Calu3 (cell line): ENCODE measurements at regions not wholly inside any gene's neighbourhood (a gene's known extent, or its start where the extent isn't known, plus 50 kb on each side); places are given as distances from the start of the nearest gene placed in this dataset.

Experiments
- BruUV-seq: library from RNA; stranded (reverse); fragments of 400-500 nt; replicated peaks from 2 replicates; lab custom pipeline; 2021; lab: Mats Ljungman, UMichigan
- CTCF ChIA-PET: fragments of 300-600 bp; sonication (Branson Sonifier 250); formaldehyde crosslinking; loops from one replicate; lab custom pipeline; 2022; ENCODE audit warnings: antibody characterized with exemption; lab: Charles Lee
- DNase-seq: peaks from one replicate; pipeline ENCODE4 v3.0.0; 2022
- H3K27ac Mint-ChIP-seq: one replicate; pipeline ENCODE4 v1.8.0; 2022; ENCODE audit warnings: mixed read lengths; ENCODE audit not compliant: unreplicated experiment
- H3K27me3 Mint-ChIP-seq: one replicate; pipeline ENCODE4 v1.8.0; 2022; ENCODE audit warnings: mixed read lengths; ENCODE audit not compliant: unreplicated experiment
- H3K36me3 Mint-ChIP-seq: one replicate; pipeline ENCODE4 v1.8.0; 2022; ENCODE audit warnings: mild to moderate bottlenecking, moderate library complexity, mixed read lengths; ENCODE audit not compliant: insufficient read depth, unreplicated experiment
- H3K4me1 Mint-ChIP-seq: one replicate; pipeline ENCODE4 v1.8.0; 2022; ENCODE audit warnings: mild to moderate bottlenecking, low read depth, mixed read lengths; ENCODE audit not compliant: unreplicated experiment
- H3K4me3 Mint-ChIP-seq: one replicate; pipeline ENCODE4 v1.8.0; 2022; ENCODE audit warnings: mild to moderate bottlenecking, low read depth, moderate library complexity, mixed read lengths; ENCODE audit not compliant: unreplicated experiment
- H3K9me3 Mint-ChIP-seq: one replicate; pipeline ENCODE4 v1.8.0; 2022; ENCODE audit warnings: low read depth, mixed read lengths; ENCODE audit not compliant: unreplicated experiment
- CTCF ChIP-seq: fragments of 200-600 bp; IDR thresholded peaks from one replicate; pipeline ENCODE4 v1.8.0; 2022; ENCODE audit warnings: antibody characterized with exemption; ENCODE audit not compliant: unreplicated experiment
- intact Hi-C: fragments of 100-400 bp; cut with micrococcal nuclease; formaldehyde crosslinking; loops from one replicate; pipeline ENCODE4 v1.10.0; 2022; ENCODE audit not compliant: unreplicated experiment

- TF ChIP-seq CTCF = peak; percentile 64
- Mint-ChIP-seq H3K27ac (no peak overlapping the region), H3K9me3 (no peaks in the 10 kb centered on the region), H3K4me3 (no peak overlapping the region), H3K4me1 (peaks cover 12% of the 10 kb centered on the region), H3K27me3 (peaks cover 90% of the 10 kb centered on the region), H3K36me3 (no peaks in the 10 kb centered on the region)
- intact Hi-C loops = loop anchor here (1.0 to 10.0 kb wide), 3 partner anchors 324 to 782 kb away; no protein-coding TSS in a partner anchor
- CTCF ChIA-PET = interaction anchor here (0.5 to 2.0 kb wide), 10 partner anchors 10 to 471 kb away, joined by 3 to 13 read pairs (median 5); no protein-coding TSS in a partner anchor
- DNase-seq = peak; percentile 71
- no TSS peak for BruUV-seq
Observed at GRCh38 chr5:168047043-168047668, 244.3 kb upstream of the WWC1 start.

GRCh38 chr5:168047669-168048111, 243.8 kb upstream of the WWC1 start:
- Mint-ChIP-seq H3K36me3 (no peaks in the 10 kb centered on the region), H3K27me3 (peaks cover 85% of the 10 kb centered on the region), H3K4me1 (peaks cover 12% of the 10 kb centered on the region), H3K4me3 (no peak overlapping the region), H3K27ac (no peak overlapping the region), H3K9me3 (no peaks in the 10 kb centered on the region)
- intact Hi-C loops = loop anchor here (1.0 to 10.0 kb wide), 3 partner anchors 324 to 783 kb away; no protein-coding TSS in a partner anchor
- DNase-seq = no peak
- no peak for TF ChIP-seq CTCF
- BruUV-seq = no TSS peak
- CTCF ChIA-PET = interaction anchor here (0.6 to 2.0 kb wide), 9 partner anchors 10 to 471 kb away, joined by 3 to 13 read pairs (median 5); no protein-coding TSS in a partner anchor

GRCh38 chr5:168048486-168048885, 243.0 kb upstream of the WWC1 start:
- H3K27ac Mint-ChIP-seq = no peak overlapping the region
- TF ChIP-seq CTCF = no peak
- H3K4me1 Mint-ChIP-seq = peaks cover 12% of the 10 kb centered on the region
- no peaks in the 10 kb centered on the region for H3K9me3 Mint-ChIP-seq
- BruUV-seq = no TSS peak
- no peak for DNase-seq
- intact Hi-C loops = loop anchor here (10.0 kb wide), 1 partner anchor 784 kb away; no protein-coding TSS in a partner anchor
- CTCF ChIA-PET = interaction anchor here (1.7 kb wide), 1 partner anchor 171 kb away, joined by 13 read pairs; no protein-coding TSS in a partner anchor
- no peak overlapping the region for H3K4me3 Mint-ChIP-seq
- no peaks in the 10 kb centered on the region for H3K36me3 Mint-ChIP-seq
- H3K27me3 Mint-ChIP-seq = peaks cover 77% of the 10 kb centered on the region

GRCh38 chr5:168052686-168053085, 238.8 kb upstream of the WWC1 start:
- no peaks in the 10 kb centered on the region for H3K36me3 Mint-ChIP-seq
- CTCF ChIA-PET = interaction anchor here (0.6 kb wide), 1 partner anchor 412 kb away, joined by 3 read pairs; no protein-coding TSS in a partner anchor
- H3K27me3 Mint-ChIP-seq = peaks cover 40% of the 10 kb centered on the region
- no peaks in the 10 kb centered on the region for H3K9me3 Mint-ChIP-seq
- peaks cover 12% of the 10 kb centered on the region for H3K4me1 Mint-ChIP-seq
- H3K4me3 Mint-ChIP-seq = no peak overlapping the region
- no peak for TF ChIP-seq CTCF
- intact Hi-C loops = no loop called here
- DNase-seq = no peak
- no TSS peak for BruUV-seq
- H3K27ac Mint-ChIP-seq = no peak overlapping the region
